ENCODE measurements at regions not wholly inside any gene's neighbourhood (a gene's known extent, or its start where the extent isn't known, plus 50 kb on each side); places are given as distances from the start of the nearest gene placed in this dataset.

DNA sequence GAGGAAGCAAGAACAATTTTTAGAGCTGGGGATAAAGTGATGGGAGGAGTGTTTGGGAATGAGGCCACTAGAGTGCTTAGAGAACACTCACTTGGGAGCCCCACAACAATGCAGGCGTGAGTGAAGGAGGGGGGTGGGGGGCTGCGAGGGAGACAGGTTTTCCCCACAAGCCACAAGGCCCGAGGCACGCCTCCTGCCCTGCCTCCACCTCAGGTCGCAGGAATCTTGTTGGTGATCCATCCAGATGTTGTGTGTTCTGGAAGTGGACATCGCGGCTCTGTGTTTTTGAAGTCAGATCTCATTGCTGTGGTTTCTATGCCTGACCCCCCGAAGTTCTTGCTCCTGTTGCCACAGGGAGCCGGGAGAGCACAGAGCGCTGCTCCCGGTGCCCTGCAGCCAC is 178.0 kb upstream of the BMPER start:
- Histone ChIP-seq H3K4me2 (ENCODE audit: low read length) (no peak overlapping the region), H3K36me3 (ENCODE audit: insufficient read depth, low read length) (no peaks in the 10 kb centered on the region), H3K9me3 (ENCODE audit: insufficient read depth, low read depth, low read length) (no peaks in the 10 kb centered on the region), H3K79me2 (ENCODE audit: insufficient read depth, low read length) (no peaks in the 10 kb centered on the region), H3K27ac (ENCODE audit: low read depth, low read length) (no peak overlapping the region), H4K20me1 (ENCODE audit: insufficient read depth, low read length) (no peaks in the 10 kb centered on the region), H3K27me3 (ENCODE audit: insufficient read depth, low read length) (no peaks in the 10 kb centered on the region), H2AFZ (ENCODE audit: low read depth, low read length) (no peak overlapping the region), H3K9ac (ENCODE audit: low read length) (no peak overlapping the region), H3K4me3 (ENCODE audit: insufficient read depth, low read depth, low read length) (no peak overlapping the region), H3K4me1 (ENCODE audit: insufficient read depth, low read length) (peaks cover 13% of the 10 kb centered on the region)
- no peak for FAIRE-seq
- H3K36me3 Mint-ChIP-seq (ENCODE audit: low read depth, unreplicated experiment): peaks cover 5% of the 10 kb centered on the region
- TF ChIP-seq EZH2 (IDR thresholded peaks at IDR 0.05; ENCODE audit: insufficient read depth, low read length): no peak
- TF ChIP-seq CTCF (IDR thresholded peaks at IDR 0.05; ENCODE audit: insufficient read depth, low read depth, low read length): no peak
- no peak overlapping the region for H3K4me3 Mint-ChIP-seq (ENCODE audit: unreplicated experiment)
- H3K27me3 Mint-ChIP-seq (ENCODE audit: low read depth, unreplicated experiment): no peaks in the 10 kb centered on the region
- DNase-seq (ENCODE audit: low read depth): no peak
- H3K27ac Mint-ChIP-seq (ENCODE audit: unreplicated experiment): no peak overlapping the region
- peaks cover 20% of the 10 kb centered on the region for H3K4me1 Mint-ChIP-seq (ENCODE audit: low read depth, unreplicated experiment)
- H3K9me3 Mint-ChIP-seq (ENCODE audit: unreplicated experiment): peaks cover 7% of the 10 kb centered on the region

GRCh38 chr7:33728873-33729551 is 176.3 kb upstream of the BMPER start:
- H3K36me3 Mint-ChIP-seq (ENCODE audit: low read depth, unreplicated experiment): peaks cover 5% of the 10 kb centered on the region
- H3K9ac ChIP-seq (ENCODE audit: low read length): no peak overlapping the region
- H2AFZ ChIP-seq (ENCODE audit: low read depth, low read length): no peak overlapping the region
- H3K4me3 ChIP-seq (ENCODE audit: insufficient read depth, low read depth, low read length): no peak overlapping the region
- peaks cover 7% of the 10 kb centered on the region for H3K9me3 Mint-ChIP-seq (ENCODE audit: unreplicated experiment)
- H3K4me1 ChIP-seq (ENCODE audit: insufficient read depth, low read length): peaks cover 4% of the 10 kb centered on the region
- no peak overlapping the region for H3K27ac Mint-ChIP-seq (ENCODE audit: unreplicated experiment)
- H3K4me3 Mint-ChIP-seq (ENCODE audit: unreplicated experiment): no peak overlapping the region
- H3K27me3 Mint-ChIP-seq (ENCODE audit: low read depth, unreplicated experiment): no peaks in the 10 kb centered on the region
- H4K20me1 ChIP-seq (ENCODE audit: insufficient read depth, low read length): no peaks in the 10 kb centered on the region
- no peak overlapping the region for H3K4me2 ChIP-seq (ENCODE audit: low read length)
- TF ChIP-seq EZH2 (IDR thresholded peaks at IDR 0.05; ENCODE audit: insufficient read depth, low read length) (no peak), CTCF (IDR thresholded peaks at IDR 0.05; ENCODE audit: insufficient read depth, low read depth, low read length) (no peak)
- no peaks in the 10 kb centered on the region for H3K9me3 ChIP-seq (ENCODE audit: insufficient read depth, low read depth, low read length)
- H3K27me3 ChIP-seq (ENCODE audit: insufficient read depth, low read length): no peaks in the 10 kb centered on the region
- DNase-seq (ENCODE audit: low read depth) (no peak), FAIRE-seq (no peak)
- H3K36me3 ChIP-seq (ENCODE audit: insufficient read depth, low read length): no peaks in the 10 kb centered on the region
- H3K27ac ChIP-seq (ENCODE audit: low read depth, low read length): no peak overlapping the region
- peaks cover 7% of the 10 kb centered on the region for H3K4me1 Mint-ChIP-seq (ENCODE audit: low read depth, unreplicated experiment)
- no peaks in the 10 kb centered on the region for H3K79me2 ChIP-seq (ENCODE audit: insufficient read depth, low read length)

DNA sequence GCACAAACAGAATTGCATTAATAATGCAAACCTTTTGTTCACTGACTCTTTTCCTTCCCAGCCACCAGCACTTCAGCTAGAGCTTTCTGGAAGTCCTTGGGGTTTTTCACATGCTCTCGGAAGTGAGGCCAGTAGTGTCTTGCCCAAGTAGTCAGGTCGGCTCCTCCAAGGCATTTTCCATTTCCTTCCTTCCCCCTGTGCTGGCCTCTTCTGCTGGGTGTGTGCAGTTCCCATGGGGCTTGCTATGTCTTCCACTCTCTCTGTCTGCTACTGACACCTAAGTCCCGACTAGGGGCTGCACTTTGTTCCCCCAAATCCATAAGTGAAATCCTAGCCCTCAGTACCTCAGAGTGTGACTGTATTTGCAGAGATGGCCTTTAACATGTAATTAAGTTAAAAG is 175.6 kb upstream of the BMPER start:
- Histone ChIP-seq H3K79me2 (ENCODE audit: insufficient read depth, low read length) (no peaks in the 10 kb centered on the region), H3K27me3 (ENCODE audit: insufficient read depth, low read length) (no peaks in the 10 kb centered on the region), H3K27ac (ENCODE audit: low read depth, low read length) (no peak overlapping the region), H3K9me3 (ENCODE audit: insufficient read depth, low read depth, low read length) (no peaks in the 10 kb centered on the region), H3K9ac (ENCODE audit: low read length) (no peak overlapping the region), H3K4me1 (ENCODE audit: insufficient read depth, low read length) (peaks cover 4% of the 10 kb centered on the region), H3K36me3 (ENCODE audit: insufficient read depth, low read length) (no peaks in the 10 kb centered on the region), H3K4me2 (ENCODE audit: low read length) (no peak overlapping the region), H2AFZ (ENCODE audit: low read depth, low read length) (no peak overlapping the region), H4K20me1 (ENCODE audit: insufficient read depth, low read length) (no peaks in the 10 kb centered on the region), H3K4me3 (ENCODE audit: insufficient read depth, low read depth, low read length) (no peak overlapping the region)
- no peak for TF ChIP-seq EZH2 (IDR thresholded peaks at IDR 0.05; ENCODE audit: insufficient read depth, low read length)
- TF ChIP-seq CTCF (IDR thresholded peaks at IDR 0.05; ENCODE audit: insufficient read depth, low read depth, low read length): no peak
- peaks cover 1% of the 10 kb centered on the region for H3K27me3 Mint-ChIP-seq (ENCODE audit: low read depth, unreplicated experiment)
- peaks cover 7% of the 10 kb centered on the region for H3K4me1 Mint-ChIP-seq (ENCODE audit: low read depth, unreplicated experiment)
- peaks cover 3% of the 10 kb centered on the region for H3K36me3 Mint-ChIP-seq (ENCODE audit: low read depth, unreplicated experiment)
- DNase-seq (ENCODE audit: low read depth) (no peak), FAIRE-seq (no peak)
- peaks cover 7% of the 10 kb centered on the region for H3K9me3 Mint-ChIP-seq (ENCODE audit: unreplicated experiment)
- H3K27ac Mint-ChIP-seq (ENCODE audit: unreplicated experiment): no peak overlapping the region
- no peak overlapping the region for H3K4me3 Mint-ChIP-seq (ENCODE audit: unreplicated experiment)
